ENCODE measurements at regions not wholly inside any gene's neighbourhood (a gene's known extent, or its start where the extent isn't known, plus 50 kb on each side); places are given as distances from the start of the nearest gene placed in this dataset.
A peak's percentile ranks its signal among the peaks of the same experiment; 100 is the strongest.

DNA sequence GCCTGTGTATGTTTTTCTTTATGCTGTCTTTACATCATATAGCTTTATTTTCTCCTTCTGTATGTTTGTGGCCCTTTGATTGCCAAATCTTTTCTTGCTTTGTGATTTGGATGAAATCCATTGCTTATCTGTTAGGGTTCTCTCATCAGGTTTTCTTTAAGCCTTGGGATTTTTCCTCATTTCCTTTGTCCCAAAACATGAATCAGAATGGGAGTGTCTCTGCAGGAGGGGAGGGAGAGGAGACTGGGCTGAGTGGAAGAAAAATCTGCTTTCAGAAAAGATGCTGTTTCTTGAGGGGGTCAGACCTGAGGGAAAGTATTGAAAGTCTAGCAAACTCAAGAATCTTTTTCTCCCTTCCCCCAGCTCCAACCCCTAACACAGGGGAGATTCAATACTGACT lies 758.0 kb upstream of the MMS22L start:
- Histone ChIP-seq H3K9me3 (ENCODE audit: control insufficient read depth, low read length) (no peaks in the 10 kb centered on the region), H3K4me3 (ENCODE audit: low read length) (no peak overlapping the region), H3K27me3 (ENCODE audit: control insufficient read depth, insufficient read depth, low read length, poor library complexity, severe bottlenecking) (no peaks in the 10 kb centered on the region), H3K36me3 (ENCODE audit: control insufficient read depth, insufficient read depth, low read length) (no peaks in the 10 kb centered on the region), H3K27ac (ENCODE audit: low read depth, low read length) (peak overlapping the region; percentile 90), H3K4me1 (ENCODE audit: control insufficient read depth, insufficient read depth, low read length) (peaks cover 3% of the 10 kb centered on the region), H3K9ac (ENCODE audit: extremely low read depth, low read length, poor library complexity, severe bottlenecking) (no peak overlapping the region)
- H3K9me3 Mint-ChIP-seq = no peaks in the 10 kb centered on the region
- H3K4me1 Mint-ChIP-seq = peaks cover 32% of the 10 kb centered on the region
- H3K36me3 Mint-ChIP-seq (ENCODE audit: low read depth) = no peaks in the 10 kb centered on the region
- TF ChIP-seq, protein P1, sequence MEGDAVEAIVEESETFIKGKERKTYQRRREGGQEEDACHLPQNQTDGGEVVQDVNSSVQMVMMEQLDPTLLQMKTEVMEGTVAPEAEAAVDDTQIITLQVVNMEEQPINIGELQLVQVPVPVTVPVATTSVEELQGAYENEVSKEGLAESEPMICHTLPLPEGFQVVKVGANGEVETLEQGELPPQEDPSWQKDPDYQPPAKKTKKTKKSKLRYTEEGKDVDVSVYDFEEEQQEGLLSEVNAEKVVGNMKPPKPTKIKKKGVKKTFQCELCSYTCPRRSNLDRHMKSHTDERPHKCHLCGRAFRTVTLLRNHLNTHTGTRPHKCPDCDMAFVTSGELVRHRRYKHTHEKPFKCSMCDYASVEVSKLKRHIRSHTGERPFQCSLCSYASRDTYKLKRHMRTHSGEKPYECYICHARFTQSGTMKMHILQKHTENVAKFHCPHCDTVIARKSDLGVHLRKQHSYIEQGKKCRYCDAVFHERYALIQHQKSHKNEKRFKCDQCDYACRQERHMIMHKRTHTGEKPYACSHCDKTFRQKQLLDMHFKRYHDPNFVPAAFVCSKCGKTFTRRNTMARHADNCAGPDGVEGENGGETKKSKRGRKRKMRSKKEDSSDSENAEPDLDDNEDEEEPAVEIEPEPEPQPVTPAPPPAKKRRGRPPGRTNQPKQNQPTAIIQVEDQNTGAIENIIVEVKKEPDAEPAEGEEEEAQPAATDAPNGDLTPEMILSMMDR (conservative IDR thresholded peaks at IDR 0.05) = no peak
- DNase-seq = no peak
- no peak overlapping the region for H3K4me3 Mint-ChIP-seq
- peaks cover 4% of the 10 kb centered on the region for H3K27me3 Mint-ChIP-seq (ENCODE audit: insufficient read depth)
- H3K27ac Mint-ChIP-seq = peak overlapping the region; percentile 22

DNA sequence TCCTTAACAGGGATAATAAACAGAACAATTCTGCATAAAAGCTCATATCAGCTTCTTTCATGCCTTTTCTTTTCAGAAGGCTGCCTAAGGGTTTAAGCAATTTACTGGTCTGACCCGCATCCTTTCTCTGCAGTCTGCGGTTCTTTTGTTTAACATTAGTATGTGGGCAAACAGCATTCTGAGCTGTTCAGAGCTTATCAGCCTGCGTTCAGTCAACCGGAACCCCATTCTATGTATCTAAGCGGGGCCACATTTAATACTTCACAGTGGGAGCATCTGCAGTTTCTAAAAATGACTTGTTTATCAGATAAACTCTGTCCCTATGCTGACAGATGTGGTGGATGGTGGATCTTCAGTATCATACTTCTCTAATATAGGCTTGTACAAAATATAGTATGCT lies 758.9 kb upstream of the MMS22L start:
- Mint-ChIP-seq H3K4me1 (peaks cover 29% of the 10 kb centered on the region), H3K9me3 (no peaks in the 10 kb centered on the region), H3K4me3 (no peak overlapping the region), H3K27ac (no peak overlapping the region), H3K27me3 (ENCODE audit: insufficient read depth) (peaks cover 4% of the 10 kb centered on the region), H3K36me3 (ENCODE audit: low read depth) (no peaks in the 10 kb centered on the region)
- WGBS, 2 experiments (ENCODE audit: insufficient coverage in 1 of 2, insufficient read length in 1 of 2) = 60% methylated on average over 5 of the region's 5 CpGs
- Histone ChIP-seq H3K4me3 (ENCODE audit: low read length) (no peak overlapping the region), H3K9ac (ENCODE audit: extremely low read depth, low read length, poor library complexity, severe bottlenecking) (no peak overlapping the region), H3K27me3 (ENCODE audit: control insufficient read depth, insufficient read depth, low read length, poor library complexity, severe bottlenecking) (no peaks in the 10 kb centered on the region), H3K9me3 (ENCODE audit: control insufficient read depth, low read length) (no peaks in the 10 kb centered on the region), H3K4me1 (ENCODE audit: control insufficient read depth, insufficient read depth, low read length) (peaks cover 3% of the 10 kb centered on the region), H3K27ac (ENCODE audit: low read depth, low read length) (peak overlapping the region; percentile 90), H3K36me3 (ENCODE audit: control insufficient read depth, insufficient read depth, low read length) (no peaks in the 10 kb centered on the region)
- no peak for DNase-seq
- TF ChIP-seq, protein P1 (conservative IDR thresholded peaks at IDR 0.05) = no peak

DNA sequence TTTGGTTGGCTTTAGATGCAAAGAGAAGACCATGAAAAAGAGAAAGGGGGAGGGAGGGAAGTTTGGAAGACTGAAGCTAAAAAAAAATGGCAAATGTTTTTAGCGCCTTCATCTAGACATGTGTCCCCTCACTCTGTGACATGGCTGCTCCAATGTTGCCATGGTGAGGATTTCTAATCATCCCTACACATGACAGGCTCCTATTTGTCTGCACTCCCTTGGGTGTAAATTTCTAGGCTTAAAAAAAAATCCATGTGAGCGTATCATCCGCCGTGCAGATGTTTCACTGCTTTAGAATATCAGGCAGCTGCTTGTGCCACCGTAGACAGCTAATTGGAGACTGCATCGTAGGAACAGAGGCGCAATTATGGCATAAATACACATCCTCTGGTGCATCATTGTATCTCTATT lies 761.1 kb upstream of the MMS22L start:
- Mint-ChIP-seq H3K27me3 (ENCODE audit: insufficient read depth) (peaks cover 4% of the 10 kb centered on the region), H3K4me3 (no peak overlapping the region), H3K27ac (no peak overlapping the region), H3K9me3 (no peaks in the 10 kb centered on the region), H3K4me1 (peaks cover 32% of the 10 kb centered on the region), H3K36me3 (ENCODE audit: low read depth) (no peaks in the 10 kb centered on the region)
- Histone ChIP-seq H3K27ac (ENCODE audit: low read depth, low read length) (peak overlapping the region; percentile 84), H3K4me3 (ENCODE audit: low read length) (no peak overlapping the region), H3K9me3 (ENCODE audit: control insufficient read depth, low read length) (no peaks in the 10 kb centered on the region), H3K4me1 (ENCODE audit: control insufficient read depth, insufficient read depth, low read length) (peaks cover 3% of the 10 kb centered on the region), H3K36me3 (ENCODE audit: control insufficient read depth, insufficient read depth, low read length) (no peaks in the 10 kb centered on the region), H3K9ac (ENCODE audit: extremely low read depth, low read length, poor library complexity, severe bottlenecking) (no peak overlapping the region), H3K27me3 (ENCODE audit: control insufficient read depth, insufficient read depth, low read length, poor library complexity, severe bottlenecking) (no peaks in the 10 kb centered on the region)
- 73 to 90% methylated on average over 6 to 7 of the region's 7 CpGs for WGBS, 2 experiments (ENCODE audit: insufficient coverage in 1 of 2, insufficient read length in 1 of 2)
- no peak for DNase-seq
- TF ChIP-seq, protein P1 (conservative IDR thresholded peaks at IDR 0.05) = no peak
